ENCODE measurements at regions not wholly inside any gene's neighbourhood (a gene's known extent, or its start where the extent isn't known, plus 50 kb on each side); places are given as distances from the start of the nearest gene placed in this dataset.

GRCh38 chr16:17776888-17777287 lies 306.1 kb upstream of the XYLT1 start:
- H3K4me1 ChIP-seq (ENCODE audit: control insufficient read depth in 5 of 5, insufficient read depth in 5 of 5, low read length in 5 of 5): peaks cover 3 to 35% (median 31%) of the 10 kb centered on the region in 5 donors
- peak overlapping the region in 1 of 5 donors; percentile 42 for H3K9ac ChIP-seq (ENCODE audit: low read length in 5 of 5)
- H3K36me3 ChIP-seq (ENCODE audit: control insufficient read depth in 5 of 5, insufficient read depth in 5 of 5, low read length in 5 of 5): no peaks in the 10 kb centered on the region
- no peak overlapping the region for H3K4me3 ChIP-seq (ENCODE audit: low read depth in 1 of 5, low read length in 5 of 5)
- H3K27me3 ChIP-seq (ENCODE audit: control insufficient read depth in 5 of 5, insufficient read depth in 4 of 5, low read length in 5 of 5): no peaks in the 10 kb centered on the region
- no peaks in the 10 kb centered on the region for H3K9me3 ChIP-seq (ENCODE audit: control insufficient read depth in 5 of 5, low read length in 5 of 5)
- peak overlapping the region; percentile 69 for H3K27ac ChIP-seq (ENCODE audit: low read depth, low read length)

GRCh38 chr16:17776465-17776864 lies 305.7 kb upstream of the XYLT1 start:
- Histone ChIP-seq H3K4me3 (ENCODE audit: low read depth in 1 of 5, low read length in 5 of 5) (no peak overlapping the region), H3K27me3 (ENCODE audit: control insufficient read depth in 5 of 5, insufficient read depth in 4 of 5, low read length in 5 of 5) (no peaks in the 10 kb centered on the region), H3K36me3 (ENCODE audit: control insufficient read depth in 5 of 5, insufficient read depth in 5 of 5, low read length in 5 of 5) (no peaks in the 10 kb centered on the region)

GRCh38 chr16:17775061-17775460 lies 304.3 kb upstream of the XYLT1 start:
- Histone ChIP-seq H3K27ac (ENCODE audit: low read depth, low read length) (peak overlapping the region; percentile 68), H3K4me3 (ENCODE audit: low read depth in 1 of 5, low read length in 5 of 5) (no peak overlapping the region), H3K27me3 (ENCODE audit: control insufficient read depth in 5 of 5, insufficient read depth in 4 of 5, low read length in 5 of 5) (no peaks in the 10 kb centered on the region), H3K36me3 (ENCODE audit: control insufficient read depth in 5 of 5, insufficient read depth in 5 of 5, low read length in 5 of 5) (no peaks in the 10 kb centered on the region), H3K9me3 (ENCODE audit: control insufficient read depth in 5 of 5, low read length in 5 of 5) (peaks cover 0 to 4% (median 0%) of the 10 kb centered on the region in 5 donors), H3K4me1 (ENCODE audit: control insufficient read depth in 5 of 5, insufficient read depth in 5 of 5, low read length in 5 of 5) (peaks cover 3 to 35% (median 31%) of the 10 kb centered on the region in 5 donors), H3K9ac (ENCODE audit: low read length in 5 of 5) (no peak overlapping the region)

More at GRCh38 chr16:17776465-17776864, 305.7 kb upstream of the XYLT1 start:
- H3K9me3 ChIP-seq (ENCODE audit: control insufficient read depth in 5 of 5, low read length in 5 of 5): no peaks in the 10 kb centered on the region
- peaks cover 3 to 35% (median 31%) of the 10 kb centered on the region in 5 donors for H3K4me1 ChIP-seq (ENCODE audit: control insufficient read depth in 5 of 5, insufficient read depth in 5 of 5, low read length in 5 of 5)
- peak overlapping the region; percentile 68 for H3K27ac ChIP-seq (ENCODE audit: low read depth, low read length)
- H3K9ac ChIP-seq (ENCODE audit: low read length in 5 of 5): no peak overlapping the region

- no peaks in the 10 kb centered on the region for H3K36me3 ChIP-seq (ENCODE audit: control insufficient read depth in 5 of 5, insufficient read depth in 5 of 5, low read length in 5 of 5)
- peaks cover 3 to 35% (median 31%) of the 10 kb centered on the region in 5 donors for H3K4me1 ChIP-seq (ENCODE audit: control insufficient read depth in 5 of 5, insufficient read depth in 5 of 5, low read length in 5 of 5)
- no peak overlapping the region for H3K9ac ChIP-seq (ENCODE audit: low read length in 5 of 5)
- peaks cover 0 to 4% (median 0%) of the 10 kb centered on the region in 5 donors for H3K9me3 ChIP-seq (ENCODE audit: control insufficient read depth in 5 of 5, low read length in 5 of 5)
- H3K27ac ChIP-seq (ENCODE audit: low read depth, low read length): no peak overlapping the region
- no peak overlapping the region for H3K4me3 ChIP-seq (ENCODE audit: low read depth in 1 of 5, low read length in 5 of 5)
- no peaks in the 10 kb centered on the region for H3K27me3 ChIP-seq (ENCODE audit: control insufficient read depth in 5 of 5, insufficient read depth in 4 of 5, low read length in 5 of 5)
Measured at GRCh38 chr16:17773698-17774101, 302.9 kb upstream of the XYLT1 start.

GRCh38 chr16:17770104-17770503 lies 299.3 kb upstream of the XYLT1 start:
- no peak overlapping the region for H3K9ac ChIP-seq (ENCODE audit: low read length in 5 of 5)
- H3K4me3 ChIP-seq (ENCODE audit: low read depth in 1 of 5, low read length in 5 of 5): no peak overlapping the region
- no peaks in the 10 kb centered on the region for H3K36me3 ChIP-seq (ENCODE audit: control insufficient read depth in 5 of 5, insufficient read depth in 5 of 5, low read length in 5 of 5)
- H3K4me1 ChIP-seq (ENCODE audit: control insufficient read depth in 5 of 5, insufficient read depth in 5 of 5, low read length in 5 of 5): peaks cover 0 to 17% (median 17%) of the 10 kb centered on the region in 5 donors
- peaks cover 0 to 4% (median 0%) of the 10 kb centered on the region in 5 donors for H3K9me3 ChIP-seq (ENCODE audit: control insufficient read depth in 5 of 5, low read length in 5 of 5)
- H3K27ac ChIP-seq (ENCODE audit: low read depth, low read length): no peak overlapping the region
- H3K27me3 ChIP-seq (ENCODE audit: control insufficient read depth in 5 of 5, insufficient read depth in 4 of 5, low read length in 5 of 5): no peaks in the 10 kb centered on the region

- Histone ChIP-seq H3K4me1 (ENCODE audit: control insufficient read depth in 5 of 5, insufficient read depth in 5 of 5, low read length in 5 of 5) (peaks cover 0 to 9% (median 6%) of the 10 kb centered on the region in 5 donors), H3K27me3 (ENCODE audit: control insufficient read depth in 5 of 5, insufficient read depth in 4 of 5, low read length in 5 of 5) (no peaks in the 10 kb centered on the region), H3K36me3 (ENCODE audit: control insufficient read depth in 5 of 5, insufficient read depth in 5 of 5, low read length in 5 of 5) (no peaks in the 10 kb centered on the region)
Measured at GRCh38 chr16:17769065-17769464, 298.3 kb upstream of the XYLT1 start.

GRCh38 chr16:17768257-17768656 lies 297.5 kb upstream of the XYLT1 start:
- H3K36me3 ChIP-seq (ENCODE audit: control insufficient read depth in 5 of 5, insufficient read depth in 5 of 5, low read length in 5 of 5): no peaks in the 10 kb centered on the region
- H3K9ac ChIP-seq (ENCODE audit: low read length in 5 of 5): no peak overlapping the region
- no peak overlapping the region for H3K27ac ChIP-seq (ENCODE audit: low read depth, low read length)
- peaks cover 0 to 4% (median 0%) of the 10 kb centered on the region in 5 donors for H3K9me3 ChIP-seq (ENCODE audit: control insufficient read depth in 5 of 5, low read length in 5 of 5)
- no peak overlapping the region for H3K4me3 ChIP-seq (ENCODE audit: low read depth in 1 of 5, low read length in 5 of 5)
- no peaks in the 10 kb centered on the region for H3K27me3 ChIP-seq (ENCODE audit: control insufficient read depth in 5 of 5, insufficient read depth in 4 of 5, low read length in 5 of 5)
- H3K4me1 ChIP-seq (ENCODE audit: control insufficient read depth in 5 of 5, insufficient read depth in 5 of 5, low read length in 5 of 5): peaks cover 0 to 4% (median 0%) of the 10 kb centered on the region in 5 donors

More at GRCh38 chr16:17769065-17769464, 298.3 kb upstream of the XYLT1 start:
- no peak overlapping the region for H3K27ac ChIP-seq (ENCODE audit: low read depth, low read length)
- H3K9me3 ChIP-seq (ENCODE audit: control insufficient read depth in 5 of 5, low read length in 5 of 5): peaks cover 0 to 4% (median 0%) of the 10 kb centered on the region in 5 donors
- no peak overlapping the region for H3K4me3 ChIP-seq (ENCODE audit: low read depth in 1 of 5, low read length in 5 of 5)
- no peak overlapping the region for H3K9ac ChIP-seq (ENCODE audit: low read length in 5 of 5)

GRCh38 chr16:17766012-17766411 lies 295.3 kb upstream of the XYLT1 start:
- peaks cover 0 to 4% (median 0%) of the 10 kb centered on the region in 5 donors for H3K27me3 ChIP-seq (ENCODE audit: control insufficient read depth in 5 of 5, insufficient read depth in 4 of 5, low read length in 5 of 5)
- H3K36me3 ChIP-seq (ENCODE audit: control insufficient read depth in 5 of 5, insufficient read depth in 5 of 5, low read length in 5 of 5): no peaks in the 10 kb centered on the region
- H3K9ac ChIP-seq (ENCODE audit: low read length in 5 of 5): no peak overlapping the region
- peaks cover 0 to 4% (median 0%) of the 10 kb centered on the region in 5 donors for H3K9me3 ChIP-seq (ENCODE audit: control insufficient read depth in 5 of 5, low read length in 5 of 5)
- H3K4me3 ChIP-seq (ENCODE audit: low read depth in 1 of 5, low read length in 5 of 5): no peak overlapping the region
- peaks cover 0 to 4% (median 0%) of the 10 kb centered on the region in 5 donors for H3K4me1 ChIP-seq (ENCODE audit: control insufficient read depth in 5 of 5, insufficient read depth in 5 of 5, low read length in 5 of 5)
- H3K27ac ChIP-seq (ENCODE audit: low read depth, low read length): no peak overlapping the region

- peaks cover 0 to 17% (median 9%) of the 10 kb centered on the region in 5 donors for H3K27me3 ChIP-seq (ENCODE audit: control insufficient read depth in 5 of 5, insufficient read depth in 4 of 5, low read length in 5 of 5)
Measured at GRCh38 chr16:17759451-17760390, 289.0 kb upstream of the XYLT1 start.

GRCh38 chr16:17757808-17758207 lies 287.0 kb upstream of the XYLT1 start:
- H3K9ac ChIP-seq (ENCODE audit: low read length in 5 of 5): no peak overlapping the region
- H3K9me3 ChIP-seq (ENCODE audit: control insufficient read depth in 5 of 5, low read length in 5 of 5): peaks cover 0 to 5% (median 0%) of the 10 kb centered on the region in 5 donors
- H3K27ac ChIP-seq (ENCODE audit: low read depth, low read length): no peak overlapping the region
- H3K27me3 ChIP-seq (ENCODE audit: control insufficient read depth in 5 of 5, insufficient read depth in 4 of 5, low read length in 5 of 5): peaks cover 0 to 17% (median 9%) of the 10 kb centered on the region in 5 donors
- H3K4me1 ChIP-seq (ENCODE audit: control insufficient read depth in 5 of 5, insufficient read depth in 5 of 5, low read length in 5 of 5): no peaks in the 10 kb centered on the region
- no peaks in the 10 kb centered on the region for H3K36me3 ChIP-seq (ENCODE audit: control insufficient read depth in 5 of 5, insufficient read depth in 5 of 5, low read length in 5 of 5)
- no peak overlapping the region for H3K4me3 ChIP-seq (ENCODE audit: low read depth in 1 of 5, low read length in 5 of 5)

More at GRCh38 chr16:17759451-17760390, 289.0 kb upstream of the XYLT1 start:
- Histone ChIP-seq H3K4me3 (ENCODE audit: low read depth in 1 of 5, low read length in 5 of 5) (no peak overlapping the region), H3K4me1 (ENCODE audit: control insufficient read depth in 5 of 5, insufficient read depth in 5 of 5, low read length in 5 of 5) (no peaks in the 10 kb centered on the region), H3K9me3 (ENCODE audit: control insufficient read depth in 5 of 5, low read length in 5 of 5) (peaks cover 0 to 4% (median 0%) of the 10 kb centered on the region in 5 donors), H3K9ac (ENCODE audit: low read length in 5 of 5) (no peak overlapping the region), H3K27ac (ENCODE audit: low read depth, low read length) (no peak overlapping the region), H3K36me3 (ENCODE audit: control insufficient read depth in 5 of 5, insufficient read depth in 5 of 5, low read length in 5 of 5) (no peaks in the 10 kb centered on the region)
